Mucosa of gallbladder (tissue), 1 donor: ENCODE measurements at regions not wholly inside any gene's neighbourhood (a gene's known extent, or its start where the extent isn't known, plus 50 kb on each side); places are given as distances from the start of the nearest gene placed in this dataset.
"Not testable (repeated sequence)": the region's sequence is repeated elsewhere in the genome, so short reads cannot be mapped to it uniquely, and the experiment has no call there.

Experiments used
- DNase-seq: peaks from one replicate; pipeline ENCODE4 v3.0.0-alpha.2; 2020; ENCODE audit warnings: low spot score
- donor health status: DM: no; HTN: no; CAD: no.

GRCh38 chr2:82814146-82814545, 1644.9 kb downstream of the SUCLG1 start:
- DNase-seq, result no peak

- no peak for DNase-seq
Observed at GRCh38 chr2:82811946-82812345, 1647.1 kb downstream of the SUCLG1 start.

GRCh38 chr2:82803307-82803706, 1655.8 kb downstream of the SUCLG1 start:
- DNase-seq, result no peak

GRCh38 chr2:82797469-82797868, 1661.6 kb downstream of the SUCLG1 start:
- DNase-seq, result no peak

GRCh38 chr2:82796132-82796531, 1662.9 kb downstream of the SUCLG1 start:
- no peak for DNase-seq

GRCh38 chr2:82795446-82795845, 1663.6 kb downstream of the SUCLG1 start:
- DNase-seq, result no peak

GRCh38 chr2:82793711-82794435, 1665.2 kb downstream of the SUCLG1 start:
- no peak for DNase-seq

- DNase-seq, result no peak
Observed at GRCh38 chr2:82792316-82792715, 1666.8 kb downstream of the SUCLG1 start.

- no peak for DNase-seq
Observed at GRCh38 chr2:82790206-82791021, 1668.7 kb downstream of the SUCLG1 start.

- DNase-seq, result no peak
Observed at GRCh38 chr2:82789851-82790205, 1669.3 kb downstream of the SUCLG1 start.

- no peak for DNase-seq
Observed at GRCh38 chr2:82781176-82781915, 1677.7 kb downstream of the SUCLG1 start.

GRCh38 chr2:82780050-82780449, 1679.0 kb downstream of the SUCLG1 start:
- DNase-seq, result no peak

GRCh38 chr2:82752396-82752795, 1706.7 kb downstream of the SUCLG1 start:
- no peak for DNase-seq

- DNase-seq, result no peak
Observed at GRCh38 chr2:82748653-82749052, 1710.4 kb downstream of the SUCLG1 start.

- no peak for DNase-seq
Observed at GRCh38 chr2:82740527-82740926, 1718.6 kb downstream of the SUCLG1 start.

GRCh38 chr2:82737965-82738364, 1721.1 kb downstream of the SUCLG1 start:
- not testable (repeated sequence) for DNase-seq

- DNase-seq, result no peak
Observed at GRCh38 chr2:82735336-82735735, 1723.7 kb downstream of the SUCLG1 start.

- DNase-seq, result no peak
Observed at GRCh38 chr2:82731824-82732223, 1727.3 kb downstream of the SUCLG1 start.

- DNase-seq, result no peak
Observed at GRCh38 chr2:82730811-82731210, 1728.3 kb downstream of the SUCLG1 start.

GRCh38 chr2:82728090-82728489, 1731.0 kb downstream of the SUCLG1 start:
- DNase-seq, result no peak

- no peak for DNase-seq
Observed at GRCh38 chr2:82708681-82709080, 1750.4 kb downstream of the SUCLG1 start.

GRCh38 chr2:82697231-82697630, 1761.8 kb downstream of the SUCLG1 start:
- DNase-seq, result no peak

- no peak for DNase-seq
Observed at GRCh38 chr2:82694431-82694830, 1764.6 kb downstream of the SUCLG1 start.
